ENCODE measurements at regions not wholly inside any gene's neighbourhood (a gene's known extent, or its start where the extent isn't known, plus 50 kb on each side); places are given as distances from the start of the nearest gene placed in this dataset.

DNA sequence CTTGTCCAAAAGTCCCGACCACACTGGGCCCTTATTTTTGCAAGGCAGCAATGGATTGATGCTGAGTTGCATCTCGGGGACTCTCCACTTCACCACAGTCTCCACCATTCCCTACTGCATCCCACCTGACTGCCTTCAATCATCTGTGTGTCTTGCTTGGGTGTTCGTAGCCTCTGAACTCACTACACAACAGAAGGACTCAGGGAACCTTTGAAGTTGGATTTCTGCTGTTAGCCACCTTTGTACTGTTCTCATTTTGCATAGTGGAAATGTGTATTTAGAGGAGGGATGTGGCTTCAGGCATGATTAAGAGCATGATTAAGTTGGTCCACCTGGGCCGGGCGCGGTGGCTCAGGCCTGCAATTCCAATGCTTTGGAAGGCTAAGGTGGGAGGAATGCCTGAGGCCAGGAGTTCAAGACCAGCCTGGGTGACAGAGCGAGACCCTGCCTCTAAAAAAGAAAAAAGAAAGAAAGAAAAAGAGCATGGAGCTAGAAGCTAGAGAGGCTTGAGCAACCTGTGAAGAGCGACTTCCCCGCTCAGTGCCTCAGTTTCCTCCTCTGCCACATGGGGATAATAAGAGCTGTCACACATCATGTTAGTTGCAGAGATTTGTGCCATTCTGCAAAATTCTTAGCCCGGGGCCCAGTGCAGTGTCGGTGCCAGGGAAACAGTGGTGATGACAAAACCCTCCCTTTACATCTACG is 121.3 kb upstream of the PTPN1 start:
- no peaks in the 10 kb centered on the region for H3K27me3 ChIP-seq
- 76 to 80% methylated on average over 4 to 10 of the region's 12 CpGs for WGBS, 2 donors (ENCODE audit: low coverage in 1 of 2)
- ATAC-seq = no peak
- TF ChIP-seq POLR2A (IDR thresholded peaks at IDR 0.05) (no peak), CTCF (IDR thresholded peaks at IDR 0.05) (no peak), POLR2AphosphoS5 (IDR thresholded peaks at IDR 0.05) (no peak), EP300 (IDR thresholded peaks at IDR 0.05) (no peak)
- H3K27ac ChIP-seq = no peak overlapping the region
- peaks cover 0 to 1% (median 0%) of the 10 kb centered on the region in 3 donors for H3K4me1 ChIP-seq
- H3K9me3 ChIP-seq = no peaks in the 10 kb centered on the region
- no peaks in the 10 kb centered on the region for H3K36me3 ChIP-seq
- no peak overlapping the region for H3K4me3 ChIP-seq

DNA sequence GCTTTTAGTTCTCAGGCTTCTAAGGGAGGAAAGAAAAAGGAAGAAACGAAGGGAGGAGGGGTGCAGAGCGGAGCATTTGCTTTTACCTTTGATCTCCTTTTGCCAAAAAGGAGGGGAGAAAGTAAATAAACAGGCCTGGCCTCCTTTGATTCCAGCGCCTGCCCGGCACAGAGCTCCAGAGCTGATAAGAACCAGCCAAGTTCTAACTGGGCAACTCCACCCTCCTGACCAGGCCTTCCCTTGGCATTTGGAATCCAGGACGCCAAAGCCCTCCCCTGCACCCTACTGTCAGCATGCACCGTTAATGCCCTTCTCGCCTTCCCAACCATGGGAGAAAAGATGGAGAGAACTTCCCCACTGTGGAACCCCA is 120.8 kb upstream of the PTPN1 start:
- Histone ChIP-seq H3K4me1 (peaks cover 0 to 7% (median 0%) of the 10 kb centered on the region in 3 donors), H3K27ac (no peak overlapping the region)
- WGBS, 2 donors (ENCODE audit: low coverage in 1 of 2) = 46% methylated on average over 5 of the region's 7 CpGs; no CpG with 5 or more reads in 1 of the 2 donors

GRCh38 chr20:50389808-50390684 is 120.1 kb upstream of the PTPN1 start:
- Histone ChIP-seq H3K27me3 (no peaks in the 10 kb centered on the region), H3K36me3 (no peaks in the 10 kb centered on the region), H3K4me3 (no peak overlapping the region), H3K27ac (no peak overlapping the region), H3K4me1 (peaks cover 0 to 13% (median 5%) of the 10 kb centered on the region in 3 donors), H3K9me3 (no peaks in the 10 kb centered on the region)
- 74 to 80% methylated on average over 5 to 6 of the region's 14 CpGs for WGBS, 2 donors (ENCODE audit: low coverage in 1 of 2)
- TF ChIP-seq EP300 (IDR thresholded peaks at IDR 0.05) (no peak), POLR2AphosphoS5 (IDR thresholded peaks at IDR 0.05) (no peak), POLR2A (IDR thresholded peaks at IDR 0.05) (no peak), CTCF (IDR thresholded peaks at IDR 0.05) (no peak)
- ATAC-seq = no peak

More for the DNA sequence above, 120.8 kb upstream of the PTPN1 start:
- Histone ChIP-seq H3K36me3 (no peaks in the 10 kb centered on the region), H3K9me3 (no peaks in the 10 kb centered on the region), H3K27me3 (no peaks in the 10 kb centered on the region), H3K4me3 (no peak overlapping the region)
- no peak for ATAC-seq
- TF ChIP-seq POLR2A (IDR thresholded peaks at IDR 0.05) (no peak), POLR2AphosphoS5 (IDR thresholded peaks at IDR 0.05) (no peak), EP300 (IDR thresholded peaks at IDR 0.05) (no peak), CTCF (IDR thresholded peaks at IDR 0.05) (no peak)

- 94 to 96% methylated on average over 4 to 8 of the region's 15 CpGs for WGBS, 2 donors (ENCODE audit: low coverage in 1 of 2)
- ATAC-seq = no peak
- H3K9me3 ChIP-seq = no peaks in the 10 kb centered on the region
- no peak for TF ChIP-seq EP300 (IDR thresholded peaks at IDR 0.05)
- TF ChIP-seq POLR2A (IDR thresholded peaks at IDR 0.05) = no peak
- no peak for TF ChIP-seq CTCF (IDR thresholded peaks at IDR 0.05)
- TF ChIP-seq POLR2AphosphoS5 (IDR thresholded peaks at IDR 0.05) = no peak
- no peak overlapping the region for H3K4me3 ChIP-seq
- no peaks in the 10 kb centered on the region for H3K36me3 ChIP-seq
- peaks cover 0 to 21% (median 10%) of the 10 kb centered on the region in 3 donors for H3K4me1 ChIP-seq
- no peaks in the 10 kb centered on the region for H3K27me3 ChIP-seq
- H3K27ac ChIP-seq = no peak overlapping the region
These were observed 119.3 kb upstream of the PTPN1 start for GRCh38 chr20:50390685-50391443.

All from gastroesophageal sphincter (tissue), 4 donors.